MM.1S (cell line): ENCODE measurements at regions not wholly inside any gene's neighbourhood (a gene's known extent, or its start where the extent isn't known, plus 50 kb on each side); places are given as distances from the start of the nearest gene placed in this dataset.

Experiments
- EZH2 ChIP-seq: fragments of 300-600 bp; sonication (generic); optimal IDR thresholded peaks from 2 replicates; pipeline ENCODE3; 2017; ENCODE audit warnings: low read depth, mild to moderate bottlenecking, antibody characterized with exemption, low read length, mixed read lengths
- TF ChIP-seq, protein P1 (sequence below): fragments of 300-600 bp; sonication (generic); IDR thresholded peaks from 2 replicates; pipeline ENCODE4 v1.5.1; 2016; ENCODE audit warnings: antibody characterized with exemption, low read length, mixed read lengths

DNA sequence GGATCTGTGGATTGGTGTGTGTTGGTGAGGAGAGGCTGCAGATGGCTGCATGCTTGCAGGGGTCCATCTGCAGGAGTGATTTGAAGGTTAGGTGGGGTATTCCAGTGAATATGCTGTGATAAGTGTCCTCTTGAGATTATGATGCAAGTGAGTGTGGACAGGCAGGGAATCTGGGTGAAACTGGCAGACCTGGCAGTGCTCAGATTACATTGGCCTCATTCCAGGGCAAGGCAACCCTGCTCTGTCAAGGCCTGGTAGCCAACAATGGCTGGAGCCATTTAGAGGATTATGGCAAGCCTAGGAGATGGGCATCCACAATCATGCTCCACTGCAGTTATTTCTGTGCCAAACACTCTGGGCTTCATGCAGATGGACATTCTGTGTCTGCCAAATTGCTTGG is 113.9 kb downstream of the RTL3 start:
- TF ChIP-seq, protein P1, sequence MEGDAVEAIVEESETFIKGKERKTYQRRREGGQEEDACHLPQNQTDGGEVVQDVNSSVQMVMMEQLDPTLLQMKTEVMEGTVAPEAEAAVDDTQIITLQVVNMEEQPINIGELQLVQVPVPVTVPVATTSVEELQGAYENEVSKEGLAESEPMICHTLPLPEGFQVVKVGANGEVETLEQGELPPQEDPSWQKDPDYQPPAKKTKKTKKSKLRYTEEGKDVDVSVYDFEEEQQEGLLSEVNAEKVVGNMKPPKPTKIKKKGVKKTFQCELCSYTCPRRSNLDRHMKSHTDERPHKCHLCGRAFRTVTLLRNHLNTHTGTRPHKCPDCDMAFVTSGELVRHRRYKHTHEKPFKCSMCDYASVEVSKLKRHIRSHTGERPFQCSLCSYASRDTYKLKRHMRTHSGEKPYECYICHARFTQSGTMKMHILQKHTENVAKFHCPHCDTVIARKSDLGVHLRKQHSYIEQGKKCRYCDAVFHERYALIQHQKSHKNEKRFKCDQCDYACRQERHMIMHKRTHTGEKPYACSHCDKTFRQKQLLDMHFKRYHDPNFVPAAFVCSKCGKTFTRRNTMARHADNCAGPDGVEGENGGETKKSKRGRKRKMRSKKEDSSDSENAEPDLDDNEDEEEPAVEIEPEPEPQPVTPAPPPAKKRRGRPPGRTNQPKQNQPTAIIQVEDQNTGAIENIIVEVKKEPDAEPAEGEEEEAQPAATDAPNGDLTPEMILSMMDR, result no peak
- no peak for TF ChIP-seq EZH2
